ENCODE measurements at regions not wholly inside any gene's neighbourhood (a gene's known extent, or its start where the extent isn't known, plus 50 kb on each side); places are given as distances from the start of the nearest gene placed in this dataset.
A peak's percentile ranks its signal among the peaks of the same experiment; 100 is the strongest.
"Not testable (repeated sequence)": the region's sequence is repeated elsewhere in the genome, so short reads cannot be mapped to it uniquely, and the experiment has no call there.

DNA sequence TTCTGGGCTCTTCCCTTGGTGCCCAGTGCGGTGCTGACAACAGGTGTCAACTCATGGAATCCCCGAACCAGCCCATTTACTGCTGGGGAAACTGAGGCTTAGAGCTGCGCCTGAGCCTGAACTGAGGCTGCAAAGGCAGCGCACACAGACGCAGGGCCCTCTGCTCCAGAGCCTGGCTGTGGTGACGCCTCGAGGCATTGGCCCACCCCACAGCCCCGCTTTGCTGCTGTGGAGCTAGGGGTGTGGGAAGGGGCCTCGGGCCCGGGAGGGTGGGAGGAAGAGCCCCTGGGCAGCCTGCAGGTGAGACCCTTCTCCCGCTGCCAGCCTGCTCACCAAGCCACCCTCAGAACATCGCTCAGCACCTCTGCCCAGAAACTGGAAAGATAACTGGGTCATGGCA is 97.4 kb upstream of the LRPAP1 start:
- ATAC-seq (no peak), DNase-seq (no peak)
- Histone ChIP-seq H3K27me3 (ENCODE audit: low read depth) (peaks cover 8% of the 10 kb centered on the region), H3K27ac (no peak overlapping the region), H3K9me3 (no peaks in the 10 kb centered on the region), H3K36me3 (no peaks in the 10 kb centered on the region), H3K4me3 (no peak overlapping the region), H3K4me1 (no peaks in the 10 kb centered on the region)
- intact Hi-C loops (cut with DNase I) = no loop called here
- TF ChIP-seq, protein P1, sequence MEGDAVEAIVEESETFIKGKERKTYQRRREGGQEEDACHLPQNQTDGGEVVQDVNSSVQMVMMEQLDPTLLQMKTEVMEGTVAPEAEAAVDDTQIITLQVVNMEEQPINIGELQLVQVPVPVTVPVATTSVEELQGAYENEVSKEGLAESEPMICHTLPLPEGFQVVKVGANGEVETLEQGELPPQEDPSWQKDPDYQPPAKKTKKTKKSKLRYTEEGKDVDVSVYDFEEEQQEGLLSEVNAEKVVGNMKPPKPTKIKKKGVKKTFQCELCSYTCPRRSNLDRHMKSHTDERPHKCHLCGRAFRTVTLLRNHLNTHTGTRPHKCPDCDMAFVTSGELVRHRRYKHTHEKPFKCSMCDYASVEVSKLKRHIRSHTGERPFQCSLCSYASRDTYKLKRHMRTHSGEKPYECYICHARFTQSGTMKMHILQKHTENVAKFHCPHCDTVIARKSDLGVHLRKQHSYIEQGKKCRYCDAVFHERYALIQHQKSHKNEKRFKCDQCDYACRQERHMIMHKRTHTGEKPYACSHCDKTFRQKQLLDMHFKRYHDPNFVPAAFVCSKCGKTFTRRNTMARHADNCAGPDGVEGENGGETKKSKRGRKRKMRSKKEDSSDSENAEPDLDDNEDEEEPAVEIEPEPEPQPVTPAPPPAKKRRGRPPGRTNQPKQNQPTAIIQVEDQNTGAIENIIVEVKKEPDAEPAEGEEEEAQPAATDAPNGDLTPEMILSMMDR (IDR thresholded peaks at IDR 0.05) = no peak

- DNase-seq; H3K36me3 ChIP-seq; H3K4me1 ChIP-seq; ATAC-seq; H3K4me3 ChIP-seq; H3K27me3 ChIP-seq (ENCODE audit: low read depth); H3K27ac ChIP-seq; H3K9me3 ChIP-seq; intact Hi-C loops (cut with DNase I): not testable (repeated sequence)
Observed at GRCh38 chr4:3629176-3629575, 97.0 kb upstream of the LRPAP1 start.

- no peak for ATAC-seq
- Histone ChIP-seq H3K27me3 (ENCODE audit: low read depth) (peaks cover 10% of the 10 kb centered on the region), H3K4me3 (no peak overlapping the region), H3K27ac (no peak overlapping the region), H3K36me3 (no peaks in the 10 kb centered on the region), H3K9me3 (no peaks in the 10 kb centered on the region), H3K4me1 (no peaks in the 10 kb centered on the region)
- intact Hi-C loops (cut with DNase I) = no loop called here
- TF ChIP-seq, protein P1 (IDR thresholded peaks at IDR 0.05) = no peak
- peak; percentile 29 for DNase-seq
Observed at GRCh38 chr4:3628868-3629175, 96.6 kb upstream of the LRPAP1 start.

- H3K36me3 ChIP-seq; intact Hi-C loops (cut with DNase I): not testable (repeated sequence)
Observed at GRCh38 chr4:3627967-3628867, 96.0 kb upstream of the LRPAP1 start.

DNA sequence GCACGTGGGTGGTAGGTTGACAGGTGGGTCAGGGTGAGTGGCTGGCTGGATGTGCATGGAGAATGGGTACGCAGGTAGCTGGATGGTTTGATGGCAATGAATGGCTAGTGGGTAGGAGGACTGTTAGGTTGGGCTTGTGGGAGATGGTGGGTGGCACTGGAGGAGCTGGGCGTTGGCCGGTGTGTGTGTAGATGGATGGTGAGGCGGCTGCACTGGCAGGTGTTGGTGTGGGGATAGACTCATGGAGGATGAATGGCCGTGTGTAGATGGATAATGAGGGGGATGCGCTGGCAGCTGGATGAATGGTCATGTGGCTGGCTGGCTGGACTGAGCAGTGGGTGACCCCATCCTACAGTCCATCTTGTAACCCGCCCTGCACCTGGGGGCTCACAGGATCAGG is 95.2 kb upstream of the LRPAP1 start:
- H3K4me3 ChIP-seq; intact Hi-C loops (cut with DNase I); H3K4me1 ChIP-seq; H3K9me3 ChIP-seq; H3K36me3 ChIP-seq; ATAC-seq; H3K27ac ChIP-seq: not testable (repeated sequence)
- DNase-seq = peak; percentile 28
- H3K27me3 ChIP-seq (ENCODE audit: low read depth) = peaks cover 15% of the 10 kb centered on the region

More at GRCh38 chr4:3627967-3628867, 96.0 kb upstream of the LRPAP1 start:
- H3K4me1 ChIP-seq, ATAC-seq, H3K4me3 ChIP-seq, H3K9me3 ChIP-seq, H3K27ac ChIP-seq, DNase-seq: not testable (repeated sequence)
- peaks cover 15% of the 10 kb centered on the region for H3K27me3 ChIP-seq (ENCODE audit: low read depth)

DNA sequence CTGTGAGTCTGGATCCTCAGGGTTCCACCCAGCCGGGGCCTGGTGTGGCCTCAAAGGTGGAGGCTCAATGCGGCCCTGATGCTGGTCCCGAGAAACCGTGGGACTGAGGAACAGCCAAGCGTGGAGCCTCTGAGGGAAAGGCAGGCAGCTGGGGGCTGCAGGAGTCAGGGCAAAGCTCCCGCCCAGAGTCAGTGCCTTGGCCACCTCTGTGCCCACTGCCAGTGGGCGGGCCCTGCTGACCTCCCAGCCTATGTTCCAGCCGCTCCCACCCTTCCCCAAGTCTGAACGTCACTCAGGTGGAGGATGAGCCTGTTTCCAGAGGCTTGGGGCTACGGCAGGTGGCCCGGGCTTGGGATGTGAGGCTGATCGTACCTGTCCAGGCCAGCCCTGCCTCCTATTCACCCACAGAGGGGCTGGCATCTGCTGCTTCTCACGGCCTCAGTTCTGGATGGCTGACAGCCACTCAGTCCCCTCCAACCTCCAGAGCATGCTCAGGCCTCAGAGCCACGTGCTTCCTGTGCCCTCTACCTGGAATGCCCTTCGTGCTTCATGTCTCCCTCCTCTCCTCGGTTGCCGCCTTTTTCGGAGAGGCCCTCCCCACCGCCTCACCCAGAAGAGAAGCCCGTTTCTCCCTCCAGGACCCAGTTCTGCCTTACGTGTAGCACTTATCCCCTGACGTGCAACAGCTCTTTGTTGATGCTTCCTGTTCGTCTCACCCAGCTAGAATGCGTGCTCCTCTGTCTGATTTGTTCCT is 94.1 kb upstream of the LRPAP1 start:
- H3K9me3 ChIP-seq; ATAC-seq; H3K4me1 ChIP-seq; H3K4me3 ChIP-seq; H3K27ac ChIP-seq; intact Hi-C loops (cut with DNase I); H3K36me3 ChIP-seq: not testable (repeated sequence)
- peaks cover 15% of the 10 kb centered on the region for H3K27me3 ChIP-seq (ENCODE audit: low read depth)
- peak; percentile 29 for DNase-seq

- intact Hi-C loops (cut with DNase I); H3K27ac ChIP-seq; ATAC-seq; H3K9me3 ChIP-seq; H3K4me3 ChIP-seq; H3K36me3 ChIP-seq; H3K4me1 ChIP-seq: not testable (repeated sequence)
- peaks cover 15% of the 10 kb centered on the region for H3K27me3 ChIP-seq (ENCODE audit: low read depth)
- DNase-seq = peak; percentile 35
Observed at GRCh38 chr4:3625286-3625875, 93.2 kb upstream of the LRPAP1 start.

GRCh38 chr4:3623809-3624329 is 91.6 kb upstream of the LRPAP1 start:
- H3K27ac ChIP-seq; H3K4me1 ChIP-seq; H3K36me3 ChIP-seq; H3K4me3 ChIP-seq; intact Hi-C loops (cut with DNase I); H3K9me3 ChIP-seq: not testable (repeated sequence)
- ATAC-seq (peak in 1 of 2 donors; percentile 32), DNase-seq (peak; percentile 53)
- H3K27me3 ChIP-seq (ENCODE audit: low read depth) = peaks cover 13% of the 10 kb centered on the region

Measured in lower lobe of right lung (tissue), 2 donors.